ENCODE measurements at regions not wholly inside any gene's neighbourhood (a gene's known extent, or its start where the extent isn't known, plus 50 kb on each side); places are given as distances from the start of the nearest gene placed in this dataset.

DNA sequence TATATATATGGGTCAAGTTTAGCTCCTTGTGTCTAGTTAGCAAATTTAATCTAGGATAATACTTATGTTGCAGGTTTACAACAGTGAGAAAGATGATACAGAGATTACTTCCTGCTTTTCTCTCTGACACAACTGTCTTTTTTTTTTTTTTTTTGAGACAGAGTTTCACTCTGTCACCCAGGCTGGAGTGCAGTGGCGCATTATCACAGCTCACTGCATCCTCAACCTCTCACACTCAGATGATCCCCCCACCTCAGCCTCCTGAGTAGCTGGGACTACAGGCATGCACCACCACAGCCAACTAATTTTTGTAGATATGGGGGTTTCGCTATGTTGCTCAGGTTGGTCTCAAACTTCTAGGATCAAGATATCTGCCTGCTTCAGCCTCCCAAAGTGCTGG is 706.9 kb upstream of the SOX9 start:
- TF ChIP-seq, protein P1, sequence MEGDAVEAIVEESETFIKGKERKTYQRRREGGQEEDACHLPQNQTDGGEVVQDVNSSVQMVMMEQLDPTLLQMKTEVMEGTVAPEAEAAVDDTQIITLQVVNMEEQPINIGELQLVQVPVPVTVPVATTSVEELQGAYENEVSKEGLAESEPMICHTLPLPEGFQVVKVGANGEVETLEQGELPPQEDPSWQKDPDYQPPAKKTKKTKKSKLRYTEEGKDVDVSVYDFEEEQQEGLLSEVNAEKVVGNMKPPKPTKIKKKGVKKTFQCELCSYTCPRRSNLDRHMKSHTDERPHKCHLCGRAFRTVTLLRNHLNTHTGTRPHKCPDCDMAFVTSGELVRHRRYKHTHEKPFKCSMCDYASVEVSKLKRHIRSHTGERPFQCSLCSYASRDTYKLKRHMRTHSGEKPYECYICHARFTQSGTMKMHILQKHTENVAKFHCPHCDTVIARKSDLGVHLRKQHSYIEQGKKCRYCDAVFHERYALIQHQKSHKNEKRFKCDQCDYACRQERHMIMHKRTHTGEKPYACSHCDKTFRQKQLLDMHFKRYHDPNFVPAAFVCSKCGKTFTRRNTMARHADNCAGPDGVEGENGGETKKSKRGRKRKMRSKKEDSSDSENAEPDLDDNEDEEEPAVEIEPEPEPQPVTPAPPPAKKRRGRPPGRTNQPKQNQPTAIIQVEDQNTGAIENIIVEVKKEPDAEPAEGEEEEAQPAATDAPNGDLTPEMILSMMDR (conservative IDR thresholded peaks at IDR 0.05): no peak
- no peak for TF ChIP-seq ZFX (IDR thresholded peaks at IDR 0.05)
